ENCODE measurements at regions not wholly inside any gene's neighbourhood (a gene's known extent, or its start where the extent isn't known, plus 50 kb on each side); places are given as distances from the start of the nearest gene placed in this dataset.

GRCh38 chr15:58331913-58332675 is 99.7 kb upstream of the LIPC start:
- no peak overlapping the region for H3K4me3 ChIP-seq (ENCODE audit: low read depth, low read length)
- TF ChIP-seq CTCF (IDR thresholded peaks at IDR 0.05; ENCODE audit: borderline replicate concordance, insufficient read depth, low read depth, low read length): no peak

- TF ChIP-seq CTCF (IDR thresholded peaks at IDR 0.05; ENCODE audit: borderline replicate concordance, insufficient read depth, low read depth, low read length): no peak
Observed at GRCh38 chr15:58332676-58333400, 99.0 kb upstream of the LIPC start.

GRCh38 chr15:58334803-58335202 is 97.0 kb upstream of the LIPC start:
- no peak for TF ChIP-seq CTCF (IDR thresholded peaks at IDR 0.05; ENCODE audit: borderline replicate concordance, insufficient read depth, low read depth, low read length)
- no peak overlapping the region for H3K4me3 ChIP-seq (ENCODE audit: low read depth, low read length)

More at GRCh38 chr15:58332676-58333400, 99.0 kb upstream of the LIPC start:
- no peak overlapping the region for H3K4me3 ChIP-seq (ENCODE audit: low read depth, low read length)

GRCh38 chr15:58336161-58336560 is 95.6 kb upstream of the LIPC start:
- TF ChIP-seq CTCF (IDR thresholded peaks at IDR 0.05; ENCODE audit: borderline replicate concordance, insufficient read depth, low read depth, low read length): no peak
- H3K4me3 ChIP-seq (ENCODE audit: low read depth, low read length): no peak overlapping the region

DNA sequence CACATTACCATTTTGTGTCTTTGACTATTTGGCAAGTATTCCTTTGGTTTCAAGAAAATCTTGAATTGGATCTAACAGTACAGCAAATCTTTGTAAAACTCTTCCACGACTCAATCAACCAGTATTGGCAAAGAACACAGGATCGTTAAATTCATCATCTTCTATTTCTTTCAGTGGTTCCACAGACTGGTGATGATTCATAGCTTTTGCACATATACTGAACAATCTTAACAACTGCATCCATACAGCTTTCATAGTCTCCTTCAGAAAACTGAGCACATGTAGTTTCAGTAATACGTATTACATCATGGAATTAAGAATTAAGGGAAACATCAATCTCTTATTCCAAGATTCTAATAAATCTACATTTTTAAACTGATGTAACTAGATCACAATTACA is 91.6 kb upstream of the LIPC start:
- TF ChIP-seq CTCF (IDR thresholded peaks at IDR 0.05; ENCODE audit: borderline replicate concordance, insufficient read depth, low read depth, low read length): no peak
- H3K4me3 ChIP-seq (ENCODE audit: low read depth, low read length): no peak overlapping the region

DNA sequence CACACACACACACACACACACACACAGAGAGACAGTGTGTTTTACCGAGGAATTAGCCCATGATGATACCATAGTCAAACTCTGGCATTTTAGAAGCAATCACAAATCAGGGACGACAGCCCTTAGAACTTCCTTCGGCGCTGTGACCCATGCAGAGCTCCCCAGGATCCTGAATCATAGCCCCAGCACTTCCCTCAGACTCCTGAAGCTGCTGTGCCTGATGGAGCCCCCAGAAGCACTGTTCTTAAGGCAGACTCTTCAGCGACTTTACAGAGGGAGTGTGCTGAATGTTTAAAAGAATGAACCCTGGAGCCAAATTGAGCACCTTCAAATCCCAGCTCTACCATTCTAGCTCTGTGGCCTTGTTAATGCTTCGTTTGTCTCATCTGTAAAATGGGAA is 89.3 kb upstream of the LIPC start:
- TF ChIP-seq CTCF (IDR thresholded peaks at IDR 0.05; ENCODE audit: borderline replicate concordance, insufficient read depth, low read depth, low read length): no peak
- H3K4me3 ChIP-seq (ENCODE audit: low read depth, low read length): no peak overlapping the region
